K562 (cell line): ENCODE measurements at regions not wholly inside any gene's neighbourhood (a gene's known extent, or its start where the extent isn't known, plus 50 kb on each side); places are given as distances from the start of the nearest gene placed in this dataset.

Source experiments
- CHD7 ChIP-seq: fragments of 200-600 bp; sonication (generic); IDR thresholded peaks from one replicate; pipeline ENCODE4 v1.6.1; 2012; ENCODE audit warnings: mild to moderate bottlenecking, low read depth, low read length, inconsistent platforms
- GABPA ChIP-seq: fragments of 200-800 bp; sonication (Bioruptor generic); conservative IDR thresholded peaks from 2 replicates; pipeline ENCODE4 v1.6.1; 2016; ENCODE audit warnings: low read depth, missing genetic modification characterization, missing compliant biosample characterization
- GTF3C2 ChIP-seq: IDR thresholded peaks from 3 replicates; pipeline ENCODE4 v1.6.1; 2011; ENCODE audit warnings: borderline replicate concordance, mild to moderate bottlenecking, moderate library complexity; ENCODE audit not compliant: insufficient read length; ENCODE audit errors: extremely low read depth
- TEAD2 ChIP-seq: fragments of 450-650 bp; IDR thresholded peaks from 2 replicates; pipeline ENCODE4 v1.6.1; 2016; ENCODE audit warnings: missing genetic modification characterization, control low read depth, missing compliant biosample characterization
- ZNF124 ChIP-seq: sonication (generic); formaldehyde crosslinking; IDR thresholded peaks from 2 replicates; pipeline ENCODE4 v1.8.1; 2022; ENCODE audit warnings: missing genetic modification reagents
- ZNF41 ChIP-seq: fragments of 250-450 bp; sonication (Bioruptor Pico); conservative IDR thresholded peaks from 2 replicates; pipeline ENCODE4 v1.4.0; 2020; ENCODE audit warnings: mild to moderate bottlenecking
- ZNF584 ChIP-seq: fragments of 200-800 bp; sonication (Bioruptor generic); IDR thresholded peaks from 2 replicates; pipeline ENCODE4 v1.6.1; 2016; ENCODE audit warnings: low read depth, mild to moderate bottlenecking, missing genetic modification characterization, missing compliant biosample characterization
- TF ChIP-seq, protein P1 (sequence below), 2 experiments: fragments of 150-350 bp in 1 of 2; IDR thresholded peaks; 2 replicates each; pipeline ENCODE4 v1.6.1; 2012 to 2016; ENCODE audit warnings: low read depth in 2 of 2, low read length in 2 of 2, mild to moderate bottlenecking in 1 of 2, moderate library complexity in 1 of 2

- no peak for TF ChIP-seq CHD7
- TF ChIP-seq GABPA (tag): no peak
- TF ChIP-seq GTF3C2: no peak
- TF ChIP-seq ZNF124 (CRISPR knock-in tag): no peak
- no peak for TF ChIP-seq ZNF584
- TF ChIP-seq TEAD2 (tag): no peak
- TF ChIP-seq ZNF41: no peak
- TF ChIP-seq, protein P1, sequence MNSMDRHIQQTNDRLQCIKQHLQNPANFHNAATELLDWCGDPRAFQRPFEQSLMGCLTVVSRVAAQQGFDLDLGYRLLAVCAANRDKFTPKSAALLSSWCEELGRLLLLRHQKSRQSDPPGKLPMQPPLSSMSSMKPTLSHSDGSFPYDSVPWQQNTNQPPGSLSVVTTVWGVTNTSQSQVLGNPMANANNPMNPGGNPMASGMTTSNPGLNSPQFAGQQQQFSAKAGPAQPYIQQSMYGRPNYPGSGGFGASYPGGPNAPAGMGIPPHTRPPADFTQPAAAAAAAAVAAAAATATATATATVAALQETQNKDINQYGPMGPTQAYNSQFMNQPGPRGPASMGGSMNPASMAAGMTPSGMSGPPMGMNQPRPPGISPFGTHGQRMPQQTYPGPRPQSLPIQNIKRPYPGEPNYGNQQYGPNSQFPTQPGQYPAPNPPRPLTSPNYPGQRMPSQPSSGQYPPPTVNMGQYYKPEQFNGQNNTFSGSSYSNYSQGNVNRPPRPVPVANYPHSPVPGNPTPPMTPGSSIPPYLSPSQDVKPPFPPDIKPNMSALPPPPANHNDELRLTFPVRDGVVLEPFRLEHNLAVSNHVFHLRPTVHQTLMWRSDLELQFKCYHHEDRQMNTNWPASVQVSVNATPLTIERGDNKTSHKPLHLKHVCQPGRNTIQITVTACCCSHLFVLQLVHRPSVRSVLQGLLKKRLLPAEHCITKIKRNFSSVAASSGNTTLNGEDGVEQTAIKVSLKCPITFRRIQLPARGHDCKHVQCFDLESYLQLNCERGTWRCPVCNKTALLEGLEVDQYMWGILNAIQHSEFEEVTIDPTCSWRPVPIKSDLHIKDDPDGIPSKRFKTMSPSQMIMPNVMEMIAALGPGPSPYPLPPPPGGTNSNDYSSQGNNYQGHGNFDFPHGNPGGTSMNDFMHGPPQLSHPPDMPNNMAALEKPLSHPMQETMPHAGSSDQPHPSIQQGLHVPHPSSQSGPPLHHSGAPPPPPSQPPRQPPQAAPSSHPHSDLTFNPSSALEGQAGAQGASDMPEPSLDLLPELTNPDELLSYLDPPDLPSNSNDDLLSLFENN (IDR thresholded peaks at IDR 0.05; ENCODE audit: low read depth in 2 of 2, low read length in 2 of 2): no peak
Observed at GRCh38 chr1:65724151-65724550, 68.5 kb upstream of the PDE4B start (continued).
